DND-41 (cell line): ENCODE measurements at regions not wholly inside any gene's neighbourhood (a gene's known extent, or its start where the extent isn't known, plus 50 kb on each side); places are given as distances from the start of the nearest gene placed in this dataset.

Experiments used
- ATAC-seq: fragments of 200-7000 bp; cut with Tn5 transposase; 3 replicates; pipeline ENCODE4 v1.9.1; 2021; ENCODE audit warnings: low read depth; ENCODE audit not compliant: insufficient read depth
- DNase-seq: peaks from one replicate; pipeline ENCODE4 v3.0.0-alpha.2; 2020
- H2AFZ ChIP-seq: 2 replicates; pipeline ENCODE4 v1.6.0; 2012; ENCODE audit warnings: low read depth, low read length
- H3K27ac ChIP-seq: 2 replicates; pipeline ENCODE4 v1.5.1; 2012; ENCODE audit warnings: low read length, inconsistent platforms
- H3K27me3 ChIP-seq: fragments of 200-600 bp; sonication (generic); 2 replicates; pipeline ENCODE4 v1.6.0; 2012; ENCODE audit warnings: low read length, mild to moderate bottlenecking, inconsistent platforms; ENCODE audit not compliant: insufficient read depth, poor library complexity
- H3K36me3 ChIP-seq: 2 replicates; pipeline ENCODE4 v1.5.1; 2012; ENCODE audit warnings: low read length, inconsistent platforms; ENCODE audit not compliant: insufficient read depth
- H3K4me1 ChIP-seq: 2 replicates; pipeline ENCODE4 v1.5.1; 2012; ENCODE audit warnings: mild to moderate bottlenecking, low read length; ENCODE audit not compliant: insufficient read depth
- H3K4me2 ChIP-seq: 2 replicates; pipeline ENCODE4 v1.6.0; 2012; ENCODE audit warnings: mild to moderate bottlenecking, moderate library complexity, low read length, inconsistent platforms; ENCODE audit not compliant: insufficient read depth
- H3K4me3 ChIP-seq, 2 experiments: fragments of 200-600 bp in 1 of 2; shearing (Covaris generic) in 1 of 2; 2 replicates each; pipeline ENCODE4 v1.5.1; 2012 to 2016; ENCODE audit warnings: inconsistent platforms in 2 of 2, low read length in 2 of 2, mild to moderate bottlenecking in 2 of 2, low read depth in 1 of 2, moderate library complexity in 1 of 2
- H3K79me2 ChIP-seq: 2 replicates; pipeline ENCODE4 v1.6.0; 2012; ENCODE audit warnings: low read length, inconsistent platforms; ENCODE audit not compliant: insufficient read depth
- H3K9ac ChIP-seq: 2 replicates; pipeline ENCODE4 v1.6.0; 2012; ENCODE audit warnings: low read depth, mild to moderate bottlenecking, inconsistent platforms, low read length, moderate library complexity
- H3K9me3 ChIP-seq: 2 replicates; pipeline ENCODE4 v1.5.1; 2012; ENCODE audit warnings: low read length, moderate library complexity, mild to moderate bottlenecking, inconsistent platforms; ENCODE audit not compliant: insufficient read depth, severe bottlenecking
- H4K20me1 ChIP-seq: 2 replicates; pipeline ENCODE4 v1.6.0; 2012; ENCODE audit warnings: low read length; ENCODE audit not compliant: insufficient read depth
- CTCF ChIP-seq: IDR thresholded peaks from 2 replicates; pipeline ENCODE4 v1.5.1; 2012; ENCODE audit warnings: borderline replicate concordance, low read length, moderate library complexity, mild to moderate bottlenecking; ENCODE audit not compliant: poor library complexity, severe bottlenecking; ENCODE audit errors: extremely low read depth
- EZH2 ChIP-seq: IDR thresholded peaks from 3 replicates; pipeline ENCODE4 v1.6.1; 2012; ENCODE audit warnings: borderline replicate concordance, low read depth, mild to moderate bottlenecking, moderate library complexity, low read length, inconsistent platforms; ENCODE audit not compliant: severe bottlenecking

- TF ChIP-seq EZH2 (no peak), CTCF (no peak)
- Histone ChIP-seq H3K9ac (no peak overlapping the region), H3K4me2 (no peak overlapping the region), H3K9me3 (no peaks in the 10 kb centered on the region), H4K20me1 (no peaks in the 10 kb centered on the region), H3K27me3 (no peaks in the 10 kb centered on the region), H3K4me1 (no peaks in the 10 kb centered on the region), H2AFZ (no peak overlapping the region), H3K79me2 (no peaks in the 10 kb centered on the region), H3K4me3 (no peak overlapping the region), H3K27ac (no peak overlapping the region), H3K36me3 (no peaks in the 10 kb centered on the region)
- DNase-seq = no peak
- ATAC-seq = no peak
Measured at GRCh38 chr9:135321580-135321979, 158.0 kb upstream of the PPP1R26 start.

- H3K79me2 ChIP-seq = no peaks in the 10 kb centered on the region
- H3K4me2 ChIP-seq = no peak overlapping the region
- no peak overlapping the region for H3K27ac ChIP-seq
- no peaks in the 10 kb centered on the region for H3K36me3 ChIP-seq
- ATAC-seq (no peak), DNase-seq (no peak)
- TF ChIP-seq EZH2 = no peak
- no peak for TF ChIP-seq CTCF
- H3K4me3 ChIP-seq = no peak overlapping the region
- H3K9me3 ChIP-seq = no peaks in the 10 kb centered on the region
- no peaks in the 10 kb centered on the region for H3K4me1 ChIP-seq
- no peaks in the 10 kb centered on the region for H4K20me1 ChIP-seq
- no peaks in the 10 kb centered on the region for H3K27me3 ChIP-seq
- H3K9ac ChIP-seq = no peak overlapping the region
- no peak overlapping the region for H2AFZ ChIP-seq
Measured at GRCh38 chr9:135324329-135324728, 155.3 kb upstream of the PPP1R26 start.

GRCh38 chr9:135326141-135326540, 153.4 kb upstream of the PPP1R26 start:
- no peak for ATAC-seq
- Histone ChIP-seq H3K27ac (no peak overlapping the region), H3K9ac (no peak overlapping the region), H3K27me3 (no peaks in the 10 kb centered on the region), H3K36me3 (no peaks in the 10 kb centered on the region), H3K79me2 (no peaks in the 10 kb centered on the region), H3K4me1 (no peaks in the 10 kb centered on the region), H2AFZ (no peak overlapping the region), H3K4me2 (no peak overlapping the region), H3K4me3 (no peak overlapping the region), H4K20me1 (no peaks in the 10 kb centered on the region), H3K9me3 (no peaks in the 10 kb centered on the region)
- no peak for TF ChIP-seq EZH2
- TF ChIP-seq CTCF = no peak
- DNase-seq = no peak

- DNase-seq (no peak), ATAC-seq (no peak)
- H3K4me1 ChIP-seq = no peaks in the 10 kb centered on the region
- H3K27me3 ChIP-seq = no peaks in the 10 kb centered on the region
- no peaks in the 10 kb centered on the region for H3K79me2 ChIP-seq
- H3K27ac ChIP-seq = no peak overlapping the region
- no peak for TF ChIP-seq EZH2
- TF ChIP-seq CTCF = no peak
- H3K9ac ChIP-seq = no peak overlapping the region
- no peak overlapping the region for H2AFZ ChIP-seq
- H3K4me3 ChIP-seq = no peak overlapping the region
- H3K36me3 ChIP-seq = no peaks in the 10 kb centered on the region
- no peaks in the 10 kb centered on the region for H4K20me1 ChIP-seq
- no peak overlapping the region for H3K4me2 ChIP-seq
- H3K9me3 ChIP-seq = no peaks in the 10 kb centered on the region
Measured at GRCh38 chr9:135326633-135327152, 152.9 kb upstream of the PPP1R26 start.
